Thyroid gland (tissue), 4 donors: ENCODE measurements at regions not wholly inside any gene's neighbourhood (a gene's known extent, or its start where the extent isn't known, plus 50 kb on each side); places are given as distances from the start of the nearest gene placed in this dataset.

Source experiments
- POLR2A ChIP-seq, 2 donors: fragments of 450-650 bp; IDR thresholded peaks; one replicate each; pipeline ENCODE4 v1.6.1; 2017; ENCODE audit warnings: antibody characterized with exemption in 2 of 2, mild to moderate bottlenecking in 2 of 2, moderate library complexity in 1 of 2
- TF ChIP-seq, protein P1 (sequence below), 6 experiments: fragments of 200-600 bp in 3 of 6; fragments of 450-650 bp in 3 of 6; sonication (generic) in 3 of 6; IDR thresholded peaks; one replicate each; pipeline ENCODE4 v1.5.1; 2016 to 2019; ENCODE audit warnings: antibody characterized with exemption in 6 of 6, mild to moderate bottlenecking in 2 of 6, inconsistent platforms in 1 of 6, moderate library complexity in 1 of 6

GRCh38 chr6:139597771-139598755 lies 223.6 kb upstream of the CITED2 start:
- TF ChIP-seq, protein P1, sequence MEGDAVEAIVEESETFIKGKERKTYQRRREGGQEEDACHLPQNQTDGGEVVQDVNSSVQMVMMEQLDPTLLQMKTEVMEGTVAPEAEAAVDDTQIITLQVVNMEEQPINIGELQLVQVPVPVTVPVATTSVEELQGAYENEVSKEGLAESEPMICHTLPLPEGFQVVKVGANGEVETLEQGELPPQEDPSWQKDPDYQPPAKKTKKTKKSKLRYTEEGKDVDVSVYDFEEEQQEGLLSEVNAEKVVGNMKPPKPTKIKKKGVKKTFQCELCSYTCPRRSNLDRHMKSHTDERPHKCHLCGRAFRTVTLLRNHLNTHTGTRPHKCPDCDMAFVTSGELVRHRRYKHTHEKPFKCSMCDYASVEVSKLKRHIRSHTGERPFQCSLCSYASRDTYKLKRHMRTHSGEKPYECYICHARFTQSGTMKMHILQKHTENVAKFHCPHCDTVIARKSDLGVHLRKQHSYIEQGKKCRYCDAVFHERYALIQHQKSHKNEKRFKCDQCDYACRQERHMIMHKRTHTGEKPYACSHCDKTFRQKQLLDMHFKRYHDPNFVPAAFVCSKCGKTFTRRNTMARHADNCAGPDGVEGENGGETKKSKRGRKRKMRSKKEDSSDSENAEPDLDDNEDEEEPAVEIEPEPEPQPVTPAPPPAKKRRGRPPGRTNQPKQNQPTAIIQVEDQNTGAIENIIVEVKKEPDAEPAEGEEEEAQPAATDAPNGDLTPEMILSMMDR (IDR thresholded peaks at IDR 0.05) = no peak
- TF ChIP-seq POLR2A (IDR thresholded peaks at IDR 0.05) = no peak
